ENCODE measurements at regions not wholly inside any gene's neighbourhood (a gene's known extent, or its start where the extent isn't known, plus 50 kb on each side); places are given as distances from the start of the nearest gene placed in this dataset.

GRCh38 chr3:30170681-30171438, 435.5 kb upstream of the TGFBR2 start:
- H3K4me3 ChIP-seq (ENCODE audit: insufficient read depth, low read length) = no peak overlapping the region
- TF ChIP-seq, protein P1, sequence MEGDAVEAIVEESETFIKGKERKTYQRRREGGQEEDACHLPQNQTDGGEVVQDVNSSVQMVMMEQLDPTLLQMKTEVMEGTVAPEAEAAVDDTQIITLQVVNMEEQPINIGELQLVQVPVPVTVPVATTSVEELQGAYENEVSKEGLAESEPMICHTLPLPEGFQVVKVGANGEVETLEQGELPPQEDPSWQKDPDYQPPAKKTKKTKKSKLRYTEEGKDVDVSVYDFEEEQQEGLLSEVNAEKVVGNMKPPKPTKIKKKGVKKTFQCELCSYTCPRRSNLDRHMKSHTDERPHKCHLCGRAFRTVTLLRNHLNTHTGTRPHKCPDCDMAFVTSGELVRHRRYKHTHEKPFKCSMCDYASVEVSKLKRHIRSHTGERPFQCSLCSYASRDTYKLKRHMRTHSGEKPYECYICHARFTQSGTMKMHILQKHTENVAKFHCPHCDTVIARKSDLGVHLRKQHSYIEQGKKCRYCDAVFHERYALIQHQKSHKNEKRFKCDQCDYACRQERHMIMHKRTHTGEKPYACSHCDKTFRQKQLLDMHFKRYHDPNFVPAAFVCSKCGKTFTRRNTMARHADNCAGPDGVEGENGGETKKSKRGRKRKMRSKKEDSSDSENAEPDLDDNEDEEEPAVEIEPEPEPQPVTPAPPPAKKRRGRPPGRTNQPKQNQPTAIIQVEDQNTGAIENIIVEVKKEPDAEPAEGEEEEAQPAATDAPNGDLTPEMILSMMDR (IDR thresholded peaks at IDR 0.05; ENCODE audit: extremely low read depth, low read depth, low read length) = no peak
- H3K27ac ChIP-seq (ENCODE audit: low read depth, low read length) = no peak overlapping the region
- no peaks in the 10 kb centered on the region for H3K36me3 ChIP-seq (ENCODE audit: insufficient read depth, low read length)
- no peaks in the 10 kb centered on the region for H3K27me3 ChIP-seq (ENCODE audit: insufficient read depth, low read length)
- no peak for DNase-seq (ENCODE audit: insufficient read length, low spot score, missing footprints)
- H4K20me1 ChIP-seq (ENCODE audit: insufficient read depth, low read length) = no peaks in the 10 kb centered on the region
- no peaks in the 10 kb centered on the region for H3K9me3 ChIP-seq (ENCODE audit: low read depth, low read length)
- peak overlapping the region; percentile 8 for H2AFZ ChIP-seq (ENCODE audit: low read length)
- H3K4me1 ChIP-seq (ENCODE audit: insufficient read depth, low read length) = no peaks in the 10 kb centered on the region
- no peak overlapping the region for H3K4me2 ChIP-seq (ENCODE audit: insufficient read depth, low read length)
- H3K79me2 ChIP-seq (ENCODE audit: insufficient read depth, low read length) = no peaks in the 10 kb centered on the region

DNA sequence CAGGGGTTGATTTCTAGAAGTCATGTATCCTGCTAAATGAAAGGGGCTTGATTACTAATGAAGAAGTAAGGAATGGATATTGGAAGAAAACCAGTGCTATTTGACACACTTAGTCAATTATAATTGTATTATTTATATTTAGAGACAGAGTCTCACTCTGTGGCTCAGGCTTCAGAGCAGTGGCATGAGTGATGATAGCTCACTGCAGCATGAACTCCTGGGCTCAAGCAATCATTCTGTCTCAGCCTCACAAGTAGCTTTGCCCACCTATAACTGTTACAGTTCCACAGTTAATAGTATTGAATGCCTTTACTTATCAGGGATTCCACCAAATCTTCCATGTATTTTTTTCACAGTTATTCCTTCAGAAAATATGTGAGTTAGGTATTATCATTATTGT, 432.0 kb upstream of the TGFBR2 start:
- TF ChIP-seq, protein P1 (IDR thresholded peaks at IDR 0.05; ENCODE audit: extremely low read depth, low read depth, low read length) = no peak
- no peak overlapping the region for H3K27ac ChIP-seq (ENCODE audit: low read depth, low read length)
- H2AFZ ChIP-seq (ENCODE audit: low read length) = no peak overlapping the region
- no peaks in the 10 kb centered on the region for H3K27me3 ChIP-seq (ENCODE audit: insufficient read depth, low read length)
- no peaks in the 10 kb centered on the region for H3K9me3 ChIP-seq (ENCODE audit: low read depth, low read length)
- H3K4me1 ChIP-seq (ENCODE audit: insufficient read depth, low read length) = no peaks in the 10 kb centered on the region
- no peak for DNase-seq (ENCODE audit: insufficient read length, low spot score, missing footprints)
- H3K4me2 ChIP-seq (ENCODE audit: insufficient read depth, low read length) = no peak overlapping the region
- H3K36me3 ChIP-seq (ENCODE audit: insufficient read depth, low read length) = no peaks in the 10 kb centered on the region
- no peaks in the 10 kb centered on the region for H3K79me2 ChIP-seq (ENCODE audit: insufficient read depth, low read length)
- no peak overlapping the region for H3K4me3 ChIP-seq (ENCODE audit: insufficient read depth, low read length)
- no peaks in the 10 kb centered on the region for H4K20me1 ChIP-seq (ENCODE audit: insufficient read depth, low read length)

GRCh38 chr3:30180310-30181177, 425.9 kb upstream of the TGFBR2 start:
- no peak overlapping the region for H3K4me3 ChIP-seq (ENCODE audit: insufficient read depth, low read length)
- H3K4me1 ChIP-seq (ENCODE audit: insufficient read depth, low read length) = peaks cover 7% of the 10 kb centered on the region
- no peak overlapping the region for H2AFZ ChIP-seq (ENCODE audit: low read length)
- TF ChIP-seq, protein P1 (IDR thresholded peaks at IDR 0.05; ENCODE audit: extremely low read depth, low read depth, low read length) = no peak
- H3K27ac ChIP-seq (ENCODE audit: low read depth, low read length) = peak overlapping the region; percentile 10
- H3K4me2 ChIP-seq (ENCODE audit: insufficient read depth, low read length) = peak overlapping the region; percentile 22
- H3K9me3 ChIP-seq (ENCODE audit: low read depth, low read length) = no peaks in the 10 kb centered on the region
- H3K27me3 ChIP-seq (ENCODE audit: insufficient read depth, low read length) = no peaks in the 10 kb centered on the region
- no peaks in the 10 kb centered on the region for H3K36me3 ChIP-seq (ENCODE audit: insufficient read depth, low read length)
- DNase-seq (ENCODE audit: insufficient read length, low spot score, missing footprints) = peak; percentile 31
- no peaks in the 10 kb centered on the region for H3K79me2 ChIP-seq (ENCODE audit: insufficient read depth, low read length)
- H4K20me1 ChIP-seq (ENCODE audit: insufficient read depth, low read length) = no peaks in the 10 kb centered on the region

DNA sequence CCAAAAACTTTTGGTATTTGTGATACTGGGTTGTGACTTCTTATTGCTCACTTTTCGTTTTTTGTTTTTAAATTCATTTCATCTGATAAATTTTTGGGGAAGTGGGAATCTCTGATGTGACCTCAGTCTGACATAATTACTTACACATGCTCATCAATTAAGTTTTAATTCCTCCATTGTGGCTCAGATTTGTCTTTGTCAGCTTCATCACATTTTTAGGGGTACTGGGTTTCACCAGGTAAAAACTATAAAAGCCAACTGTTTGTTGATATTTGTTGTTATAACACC, 425.3 kb upstream of the TGFBR2 start:
- Histone ChIP-seq H3K36me3 (ENCODE audit: insufficient read depth, low read length) (no peaks in the 10 kb centered on the region), H3K9me3 (ENCODE audit: low read depth, low read length) (no peaks in the 10 kb centered on the region), H2AFZ (ENCODE audit: low read length) (no peak overlapping the region), H3K4me2 (ENCODE audit: insufficient read depth, low read length) (peak overlapping the region; percentile 22), H3K4me1 (ENCODE audit: insufficient read depth, low read length) (peaks cover 7% of the 10 kb centered on the region), H3K79me2 (ENCODE audit: insufficient read depth, low read length) (no peaks in the 10 kb centered on the region), H3K4me3 (ENCODE audit: insufficient read depth, low read length) (no peak overlapping the region), H3K27ac (ENCODE audit: low read depth, low read length) (peak overlapping the region; percentile 10), H4K20me1 (ENCODE audit: insufficient read depth, low read length) (no peaks in the 10 kb centered on the region), H3K27me3 (ENCODE audit: insufficient read depth, low read length) (no peaks in the 10 kb centered on the region)
- no peak for DNase-seq (ENCODE audit: insufficient read length, low spot score, missing footprints)
- TF ChIP-seq, protein P1 (IDR thresholded peaks at IDR 0.05; ENCODE audit: extremely low read depth, low read depth, low read length) = no peak
